NCI-H446 (cell line): ENCODE measurements at regions not wholly inside any gene's neighbourhood (a gene's known extent, or its start where the extent isn't known, plus 50 kb on each side); places are given as distances from the start of the nearest gene placed in this dataset.
A peak's percentile ranks its signal among the peaks of the same experiment; 100 is the strongest.

Experiments used
- DNase-seq, 2 experiments: peaks; one replicate each; lab custom pipeline; 2025; lab: John Stamatoyannopoulos, UW

- DNase-seq, result no peak
Observed at GRCh38 chr5:17431272-17432050, 66.6 kb upstream of the TAF11L2 start.

- DNase-seq, result no peak
Observed at GRCh38 chr5:17432569-17432968, 65.5 kb upstream of the TAF11L2 start.

GRCh38 chr5:17433406-17433805 lies 64.6 kb upstream of the TAF11L2 start:
- no peak for DNase-seq

DNA sequence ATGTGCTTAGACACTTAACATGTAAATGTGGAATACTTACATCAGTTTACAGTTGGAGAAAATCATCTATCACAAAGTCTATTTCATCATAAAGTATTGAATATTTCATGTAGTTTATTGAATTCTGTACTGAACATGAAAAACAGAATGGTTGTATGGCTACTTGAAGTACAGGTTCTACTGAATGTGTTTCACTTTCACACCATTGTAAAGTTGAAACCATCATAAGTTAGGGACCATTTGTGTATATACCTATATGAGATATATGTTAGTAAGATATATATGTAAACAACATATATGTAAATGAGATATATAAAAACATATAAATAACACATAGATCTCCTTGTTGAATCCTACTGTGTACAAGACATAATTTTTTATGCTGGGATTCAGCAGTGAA lies 63.0 kb upstream of the TAF11L2 start:
- no peak for DNase-seq

DNA sequence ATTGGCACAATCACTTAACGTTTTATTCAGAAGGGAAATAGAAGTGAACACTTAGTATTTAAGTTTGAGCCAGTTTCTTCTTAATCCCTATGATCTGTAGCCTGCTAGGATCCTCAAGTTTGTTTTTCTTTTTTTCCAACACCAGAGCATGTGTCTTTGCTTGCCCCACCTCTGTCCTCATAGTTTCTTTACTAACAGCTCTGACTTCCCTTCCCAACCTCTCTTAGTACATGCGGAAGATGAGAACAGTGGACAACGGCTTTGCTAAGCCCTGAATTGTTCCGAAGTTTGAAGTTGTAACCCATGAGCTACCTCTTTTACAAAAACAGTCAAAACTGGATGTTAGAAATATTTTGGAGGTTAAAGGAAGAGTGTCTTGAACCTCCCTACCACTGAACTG lies 61.7 kb upstream of the TAF11L2 start:
- DNase-seq, result no peak

GRCh38 chr5:17436761-17437221 lies 61.2 kb upstream of the TAF11L2 start:
- no peak for DNase-seq

DNA sequence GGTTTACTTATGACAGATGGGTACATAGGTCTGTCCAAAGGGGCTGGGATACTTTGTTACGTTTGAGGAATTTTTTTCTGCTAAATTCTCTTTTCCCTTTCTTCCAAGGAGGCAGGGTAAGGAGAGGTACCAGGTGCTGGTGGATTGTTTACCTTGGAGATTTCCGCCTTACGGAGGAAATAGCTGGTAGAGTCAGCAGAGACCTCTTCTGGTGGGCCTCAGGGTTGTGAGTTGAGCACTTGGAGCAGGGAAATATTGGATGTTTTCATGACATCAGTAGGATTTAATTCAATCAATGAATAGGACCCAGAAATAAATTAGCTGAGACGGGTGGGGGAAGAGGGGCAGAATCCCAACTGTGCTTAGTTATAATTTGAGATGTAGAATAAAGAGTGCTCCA lies 60.0 kb upstream of the TAF11L2 start:
- DNase-seq, result no peak

- DNase-seq, result no peak
Observed at GRCh38 chr5:17439956-17440355, 58.1 kb upstream of the TAF11L2 start.

- no peak for DNase-seq
Observed at GRCh38 chr5:17440766-17441165, 57.3 kb upstream of the TAF11L2 start.

- DNase-seq, result peak in 1 of 2 experiments; percentile 33
Observed at GRCh38 chr5:17441351-17441750, 56.7 kb upstream of the TAF11L2 start.

- no peak for DNase-seq
Observed at GRCh38 chr5:17443333-17444130, 54.5 kb upstream of the TAF11L2 start.

GRCh38 chr5:17444496-17444895 lies 53.5 kb upstream of the TAF11L2 start:
- no peak for DNase-seq

GRCh38 chr5:17445185-17445584 lies 52.8 kb upstream of the TAF11L2 start:
- DNase-seq, result no peak
